ENCODE measurements at regions not wholly inside any gene's neighbourhood (a gene's known extent, or its start where the extent isn't known, plus 50 kb on each side); places are given as distances from the start of the nearest gene placed in this dataset.

DNA sequence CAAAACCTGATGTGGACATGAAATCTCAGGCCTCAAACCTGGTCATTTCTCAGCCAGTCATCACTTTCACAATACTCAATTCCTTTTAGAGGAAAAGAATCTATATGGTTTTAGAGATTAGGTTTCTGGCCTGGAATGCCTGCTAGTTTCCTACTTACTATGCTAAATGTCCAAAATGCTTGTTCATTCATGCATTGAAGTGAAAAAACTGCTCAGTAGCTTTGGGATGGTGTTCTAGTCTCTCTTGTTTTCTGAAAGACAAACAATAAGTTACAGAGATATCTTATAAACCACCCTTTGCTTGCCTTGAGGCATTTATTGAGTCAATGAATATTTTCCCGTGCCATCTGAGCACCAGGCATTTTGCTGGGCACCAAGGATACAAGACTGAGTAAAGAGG, 1146.5 kb upstream of the GOT2 start:
- H3K9me3 ChIP-seq = peaks cover 0 to 3% of the 10 kb centered on the region in 2 donors
- TF ChIP-seq POLR2AphosphoS5 (IDR thresholded peaks at IDR 0.05) (no peak), EP300 (IDR thresholded peaks at IDR 0.05; ENCODE audit: low read depth) (no peak), POLR2A (IDR thresholded peaks at IDR 0.05) (no peak)
- TF ChIP-seq, protein P1, sequence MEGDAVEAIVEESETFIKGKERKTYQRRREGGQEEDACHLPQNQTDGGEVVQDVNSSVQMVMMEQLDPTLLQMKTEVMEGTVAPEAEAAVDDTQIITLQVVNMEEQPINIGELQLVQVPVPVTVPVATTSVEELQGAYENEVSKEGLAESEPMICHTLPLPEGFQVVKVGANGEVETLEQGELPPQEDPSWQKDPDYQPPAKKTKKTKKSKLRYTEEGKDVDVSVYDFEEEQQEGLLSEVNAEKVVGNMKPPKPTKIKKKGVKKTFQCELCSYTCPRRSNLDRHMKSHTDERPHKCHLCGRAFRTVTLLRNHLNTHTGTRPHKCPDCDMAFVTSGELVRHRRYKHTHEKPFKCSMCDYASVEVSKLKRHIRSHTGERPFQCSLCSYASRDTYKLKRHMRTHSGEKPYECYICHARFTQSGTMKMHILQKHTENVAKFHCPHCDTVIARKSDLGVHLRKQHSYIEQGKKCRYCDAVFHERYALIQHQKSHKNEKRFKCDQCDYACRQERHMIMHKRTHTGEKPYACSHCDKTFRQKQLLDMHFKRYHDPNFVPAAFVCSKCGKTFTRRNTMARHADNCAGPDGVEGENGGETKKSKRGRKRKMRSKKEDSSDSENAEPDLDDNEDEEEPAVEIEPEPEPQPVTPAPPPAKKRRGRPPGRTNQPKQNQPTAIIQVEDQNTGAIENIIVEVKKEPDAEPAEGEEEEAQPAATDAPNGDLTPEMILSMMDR (IDR thresholded peaks at IDR 0.05) = no peak
- no peak overlapping the region for H3K4me3 ChIP-seq
- intact Hi-C loops (cut with DNase I; ENCODE audit: low total_unique reads) = no loop called here
- 29 to 50% methylated on average over 1 of the region's 1 CpG for WGBS, 2 donors (ENCODE audit: low coverage in 1 of 2)
- H3K27ac ChIP-seq = no peak overlapping the region
- H3K4me1 ChIP-seq = no peaks in the 10 kb centered on the region
- H3K27me3 ChIP-seq = no peaks in the 10 kb centered on the region
- H3K36me3 ChIP-seq = no peaks in the 10 kb centered on the region
- in situ Hi-C loops (cut with MboI; ENCODE audit: low pct_ligation_motif_present in 1 of 4, low pct_unique_long_range_greater_than_20kb in 1 of 4, low sequenced_read_pairs in 3 of 4) = no loop called here
- no peak for DNase-seq

DNA sequence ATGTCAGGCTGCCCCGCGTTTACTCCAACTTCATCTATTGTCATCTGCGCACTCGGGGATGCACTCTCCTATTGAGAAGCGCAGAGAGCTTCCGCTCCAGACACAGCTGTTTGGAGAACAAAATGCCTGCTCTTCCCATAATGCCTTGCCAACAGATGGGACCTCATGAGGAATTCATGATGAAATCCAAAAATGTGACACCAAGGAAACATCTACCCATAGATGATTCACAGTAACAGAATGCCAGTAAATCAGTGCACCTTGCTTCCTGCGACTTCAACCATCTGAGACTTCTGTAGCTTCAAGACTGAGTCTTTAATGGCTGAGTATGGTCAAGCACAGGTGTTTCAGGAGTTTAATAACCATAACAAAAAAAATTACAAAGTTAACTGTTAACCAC, 1144.9 kb upstream of the GOT2 start:
- in situ Hi-C loops (cut with MboI; ENCODE audit: low pct_ligation_motif_present in 1 of 4, low pct_unique_long_range_greater_than_20kb in 1 of 4, low sequenced_read_pairs in 3 of 4) = no loop called here
- Histone ChIP-seq H3K27me3 (no peaks in the 10 kb centered on the region), H3K9me3 (peaks cover 0 to 2% of the 10 kb centered on the region in 2 donors), H3K4me3 (no peak overlapping the region), H3K36me3 (no peaks in the 10 kb centered on the region), H3K27ac (no peak overlapping the region), H3K4me1 (no peaks in the 10 kb centered on the region)
- WGBS, 2 donors (ENCODE audit: low coverage in 1 of 2) = 92 to 93% methylated on average over 6 to 7 of the region's 7 CpGs
- no peak for DNase-seq
- no peak for TF ChIP-seq POLR2AphosphoS5 (IDR thresholded peaks at IDR 0.05)
- intact Hi-C loops (cut with DNase I; ENCODE audit: low total_unique reads) = no loop called here

GRCh38 chr16:59878479-59878878, 1144.4 kb upstream of the GOT2 start:
- Histone ChIP-seq H3K9me3 (no peaks in the 10 kb centered on the region), H3K4me3 (no peak overlapping the region), H3K27me3 (no peaks in the 10 kb centered on the region), H3K36me3 (no peaks in the 10 kb centered on the region), H3K4me1 (no peaks in the 10 kb centered on the region), H3K27ac (no peak overlapping the region)
- in situ Hi-C loops (cut with MboI; ENCODE audit: low pct_ligation_motif_present in 1 of 4, low pct_unique_long_range_greater_than_20kb in 1 of 4, low sequenced_read_pairs in 3 of 4) = no loop called here
- WGBS, 2 donors (ENCODE audit: low coverage in 1 of 2) = 28 to 50% methylated on average over 2 to 3 of the region's 3 CpGs
- TF ChIP-seq POLR2A (IDR thresholded peaks at IDR 0.05) (no peak), EP300 (IDR thresholded peaks at IDR 0.05; ENCODE audit: low read depth) (no peak), POLR2AphosphoS5 (IDR thresholded peaks at IDR 0.05) (no peak)
- TF ChIP-seq, protein P1 (IDR thresholded peaks at IDR 0.05) = no peak
- DNase-seq = no peak
- intact Hi-C loops (cut with DNase I; ENCODE audit: low total_unique reads) = no loop called here

DNA sequence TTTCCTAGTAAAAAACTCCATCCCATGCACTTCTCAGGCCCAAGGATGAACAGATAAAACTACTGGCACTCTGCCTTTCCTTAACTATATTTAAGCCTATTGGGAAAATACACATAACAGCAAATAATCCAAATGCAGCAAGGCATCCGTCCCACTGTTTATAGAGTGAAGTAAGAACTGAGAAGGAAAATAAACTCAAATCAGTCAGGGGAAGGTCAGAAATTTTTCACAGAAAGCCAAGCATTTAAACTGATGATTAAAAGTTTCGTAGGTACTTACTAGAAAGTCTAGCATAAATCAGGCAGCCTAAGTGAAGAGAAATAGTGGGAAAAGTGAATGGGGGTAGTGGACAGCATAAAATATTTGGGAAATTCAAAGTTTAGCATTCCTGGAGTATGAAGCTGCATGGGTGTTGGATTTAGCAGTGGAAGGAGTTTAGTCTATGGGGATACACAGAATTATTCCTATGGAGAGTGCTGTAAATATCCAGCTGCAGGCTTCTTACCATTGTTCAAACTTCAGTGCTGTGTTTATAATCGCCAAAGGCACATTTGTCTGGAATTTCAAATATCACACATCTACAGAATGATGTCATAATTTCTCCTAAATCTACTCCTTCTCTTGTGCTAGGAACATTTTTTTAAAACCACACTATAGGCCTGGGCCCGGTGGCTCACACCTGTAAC, 1131.0 kb upstream of the GOT2 start:
- no peak for DNase-seq
- H3K4me1 ChIP-seq = no peaks in the 10 kb centered on the region
- 52 to 58% methylated on average over 3 to 4 of the region's 4 CpGs for WGBS, 2 donors (ENCODE audit: low coverage in 1 of 2)

More for the DNA sequence above, 1131.0 kb upstream of the GOT2 start:
- Histone ChIP-seq H3K9me3 (no peaks in the 10 kb centered on the region), H3K27me3 (no peaks in the 10 kb centered on the region), H3K36me3 (no peaks in the 10 kb centered on the region), H3K27ac (no peak overlapping the region), H3K4me3 (no peak overlapping the region)
- in situ Hi-C loops (cut with MboI; ENCODE audit: low pct_ligation_motif_present in 1 of 4, low pct_unique_long_range_greater_than_20kb in 1 of 4, low sequenced_read_pairs in 3 of 4) (no loop called here), intact Hi-C loops (cut with DNase I; ENCODE audit: low total_unique reads) (no loop called here)
- TF ChIP-seq POLR2A (IDR thresholded peaks at IDR 0.05) (no peak), EP300 (IDR thresholded peaks at IDR 0.05; ENCODE audit: low read depth) (no peak), POLR2AphosphoS5 (IDR thresholded peaks at IDR 0.05) (no peak)
- TF ChIP-seq, protein P1 (IDR thresholded peaks at IDR 0.05) = no peak
